GM23248 (cell line): ENCODE measurements at regions not wholly inside any gene's neighbourhood (a gene's known extent, or its start where the extent isn't known, plus 50 kb on each side); places are given as distances from the start of the nearest gene placed in this dataset.

Source experiments
- EZH2 ChIP-seq: fragments of 200-600 bp; sonication (generic); IDR thresholded peaks from 2 replicates; pipeline ENCODE4 v1.6.1; 2018; ENCODE audit warnings: antibody characterized with exemption, mild to moderate bottlenecking; ENCODE audit not compliant: insufficient read depth, poor library complexity, severe bottlenecking
- EZH2phosphoT487 ChIP-seq: fragments of 200-600 bp; sonication (generic); IDR thresholded peaks from 2 replicates; pipeline ENCODE4 v1.6.1; 2018; ENCODE audit warnings: antibody characterized with exemption, moderate library complexity, mild to moderate bottlenecking, low read depth; ENCODE audit not compliant: insufficient read depth

DNA sequence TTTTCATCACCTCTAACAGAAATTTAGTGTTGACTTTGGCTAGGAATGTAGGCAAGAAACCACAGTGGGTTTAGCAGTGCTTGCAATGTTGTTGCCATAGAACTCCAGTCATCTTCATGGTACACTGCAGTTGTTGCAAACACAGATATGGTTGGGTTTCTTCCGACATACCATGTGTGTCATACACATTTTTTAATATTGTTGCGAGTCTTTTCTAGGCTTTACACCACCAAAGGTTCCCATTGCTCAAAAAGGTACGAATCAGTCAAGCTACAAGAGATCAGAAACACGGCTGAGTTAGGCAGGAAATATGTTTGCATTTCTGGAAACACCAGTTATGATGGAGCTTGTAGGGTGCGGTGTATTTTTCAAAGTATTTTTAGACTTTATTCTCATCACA is 172.4 kb downstream of the SYK start:
- TF ChIP-seq EZH2: no peak
- no peak for TF ChIP-seq EZH2phosphoT487
